Panc1 (cell line): ENCODE measurements at regions not wholly inside any gene's neighbourhood (a gene's known extent, or its start where the extent isn't known, plus 50 kb on each side); places are given as distances from the start of the nearest gene placed in this dataset.

ENCODE experiments used
- ATAC-seq: fragments of 200-7000 bp; cut with Tn5 transposase; 2 replicates; pipeline ENCODE4 v1.9.1; 2020; ENCODE audit warnings: mild to moderate bottlenecking, moderate library complexity
- BruUV-seq: library from RNA; stranded (reverse); fragments of 400-500 nt; replicated peaks from 2 replicates; lab custom pipeline; 2021; lab: Mats Ljungman, UMichigan
- CTCF ChIA-PET: fragments of 300-600 bp; sonication (Branson Sonifier 250); formaldehyde crosslinking; loops from one replicate; lab custom pipeline; 2022; ENCODE audit warnings: antibody characterized with exemption; lab: Charles Lee
- POLR2A ChIA-PET: fragments of 300-600 bp; sonication (Branson Sonifier 250); formaldehyde crosslinking; loops from one replicate; lab custom pipeline; 2022; ENCODE audit warnings: antibody characterized with exemption; lab: Charles Lee
- DNase-seq: peaks from one replicate; pipeline ENCODE4 v3.0.0-alpha.2; 2010; ENCODE audit warnings: low read depth, low spot score
- H3K27ac ChIP-seq: 2 replicates; pipeline ENCODE4 v1.5.1; 2011; ENCODE audit warnings: mild to moderate bottlenecking, low read length, inconsistent platforms
- H3K27me3 ChIP-seq: fragments of 200-500 bp; sonication (Bioruptor generic); 2 replicates; pipeline ENCODE4 v1.6.0; 2014; ENCODE audit warnings: low read length, inconsistent platforms; ENCODE audit not compliant: control insufficient read depth, insufficient read depth
- H3K36me3 ChIP-seq: fragments of 200-500 bp; sonication (Bioruptor generic); 2 replicates; pipeline ENCODE4 v1.5.1; 2014; ENCODE audit warnings: inconsistent platforms, mild to moderate bottlenecking, low read length, moderate library complexity; ENCODE audit not compliant: control insufficient read depth, insufficient read depth
- H3K4me1 ChIP-seq: 2 replicates; pipeline ENCODE4 v1.5.1; 2011; ENCODE audit warnings: inconsistent platforms, mild to moderate bottlenecking, low read length, moderate library complexity; ENCODE audit not compliant: control insufficient read depth, insufficient read depth
- H3K4me3 ChIP-seq, 2 experiments: 2 replicates each; pipeline ENCODE4 v1.5.1; 2011 to 2012; ENCODE audit warnings: low read depth in 2 of 2, low read length in 2 of 2, mild to moderate bottlenecking in 2 of 2, inconsistent platforms in 1 of 2, moderate library complexity in 1 of 2
- H3K9me3 ChIP-seq: fragments of 200-500 bp; sonication (Bioruptor generic); 2 replicates; pipeline ENCODE4 v1.5.1; 2014; ENCODE audit warnings: low read depth, mild to moderate bottlenecking, inconsistent platforms, low read length, moderate library complexity; ENCODE audit not compliant: control insufficient read depth, insufficient read depth
- CTCF ChIP-seq: fragments of 450-650 bp; IDR thresholded peaks from 2 replicates; pipeline ENCODE4 v1.5.1; 2017; ENCODE audit warnings: mild to moderate bottlenecking
- POLR2AphosphoS5 ChIP-seq: IDR thresholded peaks from 2 replicates; pipeline ENCODE4 v1.6.1; 2012; ENCODE audit warnings: mild to moderate bottlenecking, low read depth, low read length, moderate library complexity
- SIN3A ChIP-seq: IDR thresholded peaks from 2 replicates; pipeline ENCODE4 v1.6.1; 2012; ENCODE audit warnings: low read depth, mild to moderate bottlenecking, low read length, moderate library complexity, borderline replicate concordance; ENCODE audit not compliant: insufficient read depth
- TCF7L2 ChIP-seq: IDR thresholded peaks from 2 replicates; pipeline ENCODE4 v1.6.1; 2011; ENCODE audit warnings: mild to moderate bottlenecking, low read depth, low read length, inconsistent platforms
- in situ Hi-C: cut with HindIII; loops from 2 replicates; pipeline ENCODE4 v1.10.0; 2016; ENCODE audit warnings: low sequenced_read_pairs, low pct_unique_long_range_greater_than_20kb
- intact Hi-C: fragments of 100-400 bp; cut with micrococcal nuclease; formaldehyde crosslinking; loops from one replicate; pipeline ENCODE4 v1.10.0; 2022; ENCODE audit not compliant: unreplicated experiment
- TF ChIP-seq, protein P1 (sequence below), 2 experiments: IDR thresholded peaks; 2 replicates each; pipeline ENCODE4 v1.6.1; 2011 to 2012; ENCODE audit warnings: low read depth in 2 of 2, control low read depth in 1 of 2, low read length in 1 of 2, mild to moderate bottlenecking in 1 of 2, moderate library complexity in 1 of 2; ENCODE audit not compliant: insufficient read depth in 1 of 2

DNA sequence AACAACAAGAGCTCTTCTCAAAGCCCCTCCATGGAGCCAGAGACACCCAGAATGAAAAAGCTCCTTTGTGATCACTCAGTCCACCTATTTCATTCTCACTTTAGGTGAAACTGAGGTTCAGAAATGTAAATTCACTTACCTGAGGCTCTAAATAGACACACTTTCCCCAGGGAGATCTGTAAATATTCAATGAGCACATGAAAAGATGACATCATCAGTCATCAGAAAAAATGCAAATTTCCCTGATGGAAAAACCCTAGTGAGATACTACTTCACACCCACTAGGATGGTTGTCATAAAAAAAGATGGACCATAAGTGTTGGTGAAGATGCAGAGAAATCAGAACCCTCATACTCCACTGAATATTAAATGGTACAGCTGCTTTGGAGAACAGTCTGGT is 339.2 kb downstream of the EN1 start:
- H3K4me3 ChIP-seq = no peak overlapping the region
- ChIA-PET CTCF (no interaction called here), POLR2A (no interaction called here)
- intact Hi-C loops = no loop called here
- no peaks in the 10 kb centered on the region for H3K27me3 ChIP-seq
- no peak for ATAC-seq
- no peak overlapping the region for H3K27ac ChIP-seq
- in situ Hi-C loops = no loop called here
- H3K36me3 ChIP-seq = no peaks in the 10 kb centered on the region
- no peak for TF ChIP-seq TCF7L2
- TF ChIP-seq SIN3A = no peak
- TF ChIP-seq, protein P1, sequence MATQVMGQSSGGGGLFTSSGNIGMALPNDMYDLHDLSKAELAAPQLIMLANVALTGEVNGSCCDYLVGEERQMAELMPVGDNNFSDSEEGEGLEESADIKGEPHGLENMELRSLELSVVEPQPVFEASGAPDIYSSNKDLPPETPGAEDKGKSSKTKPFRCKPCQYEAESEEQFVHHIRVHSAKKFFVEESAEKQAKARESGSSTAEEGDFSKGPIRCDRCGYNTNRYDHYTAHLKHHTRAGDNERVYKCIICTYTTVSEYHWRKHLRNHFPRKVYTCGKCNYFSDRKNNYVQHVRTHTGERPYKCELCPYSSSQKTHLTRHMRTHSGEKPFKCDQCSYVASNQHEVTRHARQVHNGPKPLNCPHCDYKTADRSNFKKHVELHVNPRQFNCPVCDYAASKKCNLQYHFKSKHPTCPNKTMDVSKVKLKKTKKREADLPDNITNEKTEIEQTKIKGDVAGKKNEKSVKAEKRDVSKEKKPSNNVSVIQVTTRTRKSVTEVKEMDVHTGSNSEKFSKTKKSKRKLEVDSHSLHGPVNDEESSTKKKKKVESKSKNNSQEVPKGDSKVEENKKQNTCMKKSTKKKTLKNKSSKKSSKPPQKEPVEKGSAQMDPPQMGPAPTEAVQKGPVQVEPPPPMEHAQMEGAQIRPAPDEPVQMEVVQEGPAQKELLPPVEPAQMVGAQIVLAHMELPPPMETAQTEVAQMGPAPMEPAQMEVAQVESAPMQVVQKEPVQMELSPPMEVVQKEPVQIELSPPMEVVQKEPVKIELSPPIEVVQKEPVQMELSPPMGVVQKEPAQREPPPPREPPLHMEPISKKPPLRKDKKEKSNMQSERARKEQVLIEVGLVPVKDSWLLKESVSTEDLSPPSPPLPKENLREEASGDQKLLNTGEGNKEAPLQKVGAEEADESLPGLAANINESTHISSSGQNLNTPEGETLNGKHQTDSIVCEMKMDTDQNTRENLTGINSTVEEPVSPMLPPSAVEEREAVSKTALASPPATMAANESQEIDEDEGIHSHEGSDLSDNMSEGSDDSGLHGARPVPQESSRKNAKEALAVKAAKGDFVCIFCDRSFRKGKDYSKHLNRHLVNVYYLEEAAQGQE (IDR thresholded peaks at IDR 0.05; ENCODE audit: insufficient read depth in 1 of 2, low read depth in 2 of 2, low read length in 1 of 2) = no peak
- TF ChIP-seq POLR2AphosphoS5 = no peak
- TF ChIP-seq CTCF = no peak
- no TSS peak for BruUV-seq
- DNase-seq = no peak
- no peaks in the 10 kb centered on the region for H3K4me1 ChIP-seq
- no peaks in the 10 kb centered on the region for H3K9me3 ChIP-seq

DNA sequence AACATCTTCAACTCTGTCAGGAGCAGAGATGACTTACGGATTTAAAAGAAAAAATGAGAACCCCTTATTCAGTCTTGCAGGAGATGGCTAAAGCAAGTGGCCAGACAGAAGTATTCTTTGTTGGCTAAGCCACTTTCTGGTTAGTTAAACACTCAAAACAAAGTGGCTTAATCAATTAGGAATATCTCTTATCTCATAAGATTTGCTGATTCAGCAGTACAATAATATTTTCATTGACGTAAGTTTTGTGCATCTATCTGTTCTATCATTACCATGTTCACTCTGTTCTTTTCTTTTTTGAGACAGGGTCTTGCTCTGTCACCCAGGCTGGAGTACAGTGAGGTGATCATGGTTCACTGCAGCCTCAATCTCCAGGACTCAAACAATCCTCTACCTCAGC is 342.0 kb downstream of the EN1 start:
- H3K36me3 ChIP-seq = no peaks in the 10 kb centered on the region
- H3K4me1 ChIP-seq = no peaks in the 10 kb centered on the region
- no peak overlapping the region for H3K4me3 ChIP-seq
- ChIA-PET CTCF (no interaction called here), POLR2A (no interaction called here)
- no peaks in the 10 kb centered on the region for H3K9me3 ChIP-seq
- H3K27ac ChIP-seq = no peak overlapping the region
- DNase-seq (no peak), ATAC-seq (no peak)
- in situ Hi-C loops = no loop called here
- no peaks in the 10 kb centered on the region for H3K27me3 ChIP-seq
- TF ChIP-seq SIN3A (no peak), TCF7L2 (no peak)
- no TSS peak for BruUV-seq
- intact Hi-C loops = no loop called here

DNA sequence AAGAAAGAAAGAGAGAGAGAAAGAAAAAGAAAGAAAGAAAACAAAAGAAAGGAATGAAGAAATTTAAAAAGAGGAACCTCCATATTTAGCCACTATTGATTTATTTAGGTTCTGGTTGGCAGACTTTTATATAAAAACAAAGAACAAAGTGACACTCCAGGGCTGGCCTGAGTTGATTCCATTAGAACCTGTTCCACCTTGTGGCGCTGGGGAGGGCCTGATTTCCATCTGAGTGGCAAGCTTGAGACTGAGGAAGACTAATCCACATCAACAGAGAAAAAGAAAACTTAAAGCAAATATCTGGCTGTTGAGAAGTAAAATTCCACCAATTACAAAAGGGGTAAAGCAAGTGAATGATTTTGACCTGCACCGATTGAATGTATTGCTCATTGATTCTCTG is 345.3 kb downstream of the EN1 start:
- DNase-seq = no peak
- POLR2A ChIA-PET = no interaction called here
- BruUV-seq = no TSS peak
- Histone ChIP-seq H3K36me3 (no peaks in the 10 kb centered on the region), H3K27ac (no peak overlapping the region), H3K27me3 (no peaks in the 10 kb centered on the region), H3K4me1 (no peaks in the 10 kb centered on the region), H3K9me3 (no peaks in the 10 kb centered on the region), H3K4me3 (no peak overlapping the region)
- intact Hi-C loops (no loop called here), in situ Hi-C loops (no loop called here)
- CTCF ChIA-PET = interaction anchor here (0.6 kb wide), 1 partner anchor 190 kb away, joined by 3 read pairs; no protein-coding TSS in a partner anchor
- ATAC-seq = no peak
- TF ChIP-seq POLR2AphosphoS5 = no peak
- no peak for TF ChIP-seq TCF7L2
- no peak for TF ChIP-seq SIN3A
- TF ChIP-seq, protein P1 (IDR thresholded peaks at IDR 0.05; ENCODE audit: insufficient read depth in 1 of 2, low read depth in 2 of 2, low read length in 1 of 2) = no peak
- TF ChIP-seq CTCF = no peak
